H1 (cell line): ENCODE measurements at regions not wholly inside any gene's neighbourhood (a gene's known extent, or its start where the extent isn't known, plus 50 kb on each side); places are given as distances from the start of the nearest gene placed in this dataset.

Experiments
- CTCF ChIA-PET: fragments of 300-600 bp; sonication (Branson Sonifier 250); formaldehyde crosslinking; loops from one replicate; lab custom pipeline; 2021; ENCODE audit not compliant: partially characterized antibody; lab: Charles Lee
- POLR2A ChIA-PET: fragments of 300-600 bp; sonication (Branson Sonifier 250); formaldehyde crosslinking; loops from one replicate; lab custom pipeline; 2021; ENCODE audit warnings: inconsistent platforms; ENCODE audit not compliant: partially characterized antibody; lab: Charles Lee
- DNase-seq, 2 experiments: peaks; one replicate each; pipeline versions ENCODE4 v3.0.0 to v3.0.0-alpha.2; 2010 to 2022; ENCODE audit warnings: low spot score in 2 of 2, low read depth in 1 of 2, mixed read lengths in 1 of 2
- FAIRE-seq: peaks from 2 replicates; lab custom pipeline; 2011; peaks lifted over from hg19 to GRCh38; lab: Jason Lieb, UNC
- H2AFZ ChIP-seq: 2 replicates; pipeline ENCODE4 v1.8.1; 2012; ENCODE audit warnings: low read length, inconsistent platforms
- H2AK5ac ChIP-seq: 2 replicates; pipeline ENCODE4 v1.6.1; 2013; ENCODE audit warnings: low read depth, low read length
- H2BK120ac ChIP-seq: replicated peaks from 2 replicates; pipeline ENCODE3; 2013; ENCODE audit warnings: low read depth, low read length, inconsistent platforms
- H2BK12ac ChIP-seq: 2 replicates; pipeline ENCODE4 v1.6.1; 2013; ENCODE audit warnings: low read depth, low read length
- H2BK15ac ChIP-seq: 2 replicates; pipeline ENCODE4 v1.6.1; 2013; ENCODE audit warnings: low read length
- H2BK20ac ChIP-seq: 2 replicates; pipeline ENCODE4 v1.6.1; 2013; ENCODE audit warnings: low read length
- H2BK5ac ChIP-seq: 2 replicates; pipeline ENCODE4 v1.6.1; 2013; ENCODE audit warnings: low read depth, low read length
- H3K14ac ChIP-seq: 2 replicates; pipeline ENCODE4 v1.6.1; 2013; ENCODE audit warnings: inconsistent platforms; ENCODE audit not compliant: insufficient read length
- H3K18ac ChIP-seq: 2 replicates; pipeline ENCODE4 v1.6.1; 2013; ENCODE audit warnings: low read length; ENCODE audit errors: extremely low read depth
- H3K23ac ChIP-seq: 2 replicates; pipeline ENCODE4 v1.6.1; 2013; ENCODE audit warnings: inconsistent platforms; ENCODE audit not compliant: insufficient read length
- H3K23me2 ChIP-seq: 2 replicates; pipeline ENCODE4 v1.6.1; 2013; ENCODE audit warnings: low read depth, low read length
- H3K27ac ChIP-seq: 2 replicates; pipeline ENCODE4 v1.6.1; 2011; ENCODE audit warnings: low read depth, low read length, inconsistent platforms
- H3K27me3 ChIP-seq, 4 experiments: replicated peaks in 1 of 4; 1 replicate in 1 of 4; 2 replicates in 3 of 4; pipeline versions ENCODE4 v1.6.1 to v1.8.1; 2011 to 2013; ENCODE audit warnings: low read length in 3 of 4, mild to moderate bottlenecking in 3 of 4, inconsistent platforms in 2 of 4, mixed read lengths in 2 of 4, moderate library complexity in 1 of 4; ENCODE audit not compliant: control insufficient read depth in 3 of 4, insufficient read depth in 3 of 4; ENCODE audit errors: extremely low read depth in 1 of 4
- H3K36me3 ChIP-seq, 4 experiments: 2 replicates each; pipeline versions ENCODE4 v1.6.1 to v1.8.1; 2011 to 2013; ENCODE audit warnings: mild to moderate bottlenecking in 4 of 4, low read length in 3 of 4, moderate library complexity in 2 of 4, control low read depth in 1 of 4, inconsistent platforms in 1 of 4; ENCODE audit not compliant: insufficient read depth in 4 of 4, control insufficient read depth in 2 of 4
- H3K4ac ChIP-seq: replicated peaks from 2 replicates; pipeline ENCODE3; 2013; ENCODE audit warnings: low read length, low read depth, mixed read lengths, inconsistent platforms; ENCODE audit not compliant: insufficient read length
- H3K4me1 ChIP-seq, 4 experiments: replicated peaks in 1 of 4; 1 replicate in 1 of 4; 2 replicates in 3 of 4; pipeline versions ENCODE4 v1.6.1 to v1.8.1; 2011 to 2013; ENCODE audit warnings: low read length in 3 of 4, inconsistent platforms in 2 of 4, mixed read lengths in 1 of 4; ENCODE audit not compliant: insufficient read depth in 4 of 4, control insufficient read depth in 3 of 4
- H3K4me2 ChIP-seq, 2 experiments: 2 replicates each; pipeline versions ENCODE4 v1.6.1 to v1.8.1; 2011 to 2013; ENCODE audit warnings: low read depth in 2 of 2, low read length in 2 of 2, control low read depth in 1 of 2, inconsistent platforms in 1 of 2, mild to moderate bottlenecking in 1 of 2; ENCODE audit not compliant: insufficient read depth in 1 of 2
- H3K4me3 ChIP-seq, 4 experiments: fragments of 200-600, 300-600 bp in 1 of 4; sonication (generic), shearing (Covaris generic), sonication (Bioruptor Twin) in 1 of 4; 2 replicates each; pipeline versions ENCODE4 v1.5.1 to v1.8.1; 2011 to 2016; ENCODE audit warnings: low read length in 4 of 4, low read depth in 3 of 4, control low read depth in 2 of 4, inconsistent platforms in 2 of 4, mild to moderate bottlenecking in 2 of 4, mixed read lengths in 1 of 4, moderate library complexity in 1 of 4; ENCODE audit not compliant: insufficient read depth in 2 of 4; ENCODE audit errors: extremely low read depth in 1 of 4
- H3K56ac ChIP-seq: replicated peaks from 2 replicates; pipeline ENCODE3; 2013; ENCODE audit warnings: low read depth, mild to moderate bottlenecking, mixed read lengths, low read length, inconsistent platforms; ENCODE audit not compliant: insufficient read length
- H3K79me1 ChIP-seq: 2 replicates; pipeline ENCODE4 v1.6.1; 2013; ENCODE audit warnings: low read depth, low read length, control low read depth
- H3K79me2 ChIP-seq, 2 experiments: 2 replicates each; pipeline versions ENCODE4 v1.6.1 to v1.8.1; 2012 to 2013; ENCODE audit warnings: low read length in 2 of 2, mild to moderate bottlenecking in 2 of 2, inconsistent platforms in 1 of 2; ENCODE audit not compliant: insufficient read depth in 2 of 2, control insufficient read depth in 1 of 2
- H3K9ac ChIP-seq, 4 experiments: replicated peaks in 1 of 4; 1 replicate in 1 of 4; 2 replicates in 3 of 4; pipeline versions ENCODE4 v1.6.1 to v1.8.1; 2011 to 2013; ENCODE audit warnings: low read depth in 3 of 4, low read length in 3 of 4, control low read depth in 2 of 4, mild to moderate bottlenecking in 2 of 4, moderate library complexity in 2 of 4, inconsistent platforms in 1 of 4; ENCODE audit errors: extremely low read depth in 1 of 4
- H3K9me3 ChIP-seq, 2 experiments: 2 replicates each; pipeline versions ENCODE4 v1.6.1 to v1.8.1; 2012 to 2013; ENCODE audit warnings: mild to moderate bottlenecking in 2 of 2, moderate library complexity in 2 of 2, control low read depth in 1 of 2, inconsistent platforms in 1 of 2, low read depth in 1 of 2, low read length in 1 of 2, mixed read lengths in 1 of 2; ENCODE audit not compliant: insufficient read depth in 2 of 2
- H4K20me1 ChIP-seq, 2 experiments: replicated peaks in 1 of 2; 2 replicates each; pipeline versions ENCODE3 to v1.8.1; 2011 to 2013; ENCODE audit warnings: inconsistent platforms in 2 of 2, low read length in 2 of 2, mild to moderate bottlenecking in 1 of 2; ENCODE audit not compliant: insufficient read depth in 2 of 2, control insufficient read depth in 1 of 2
- H4K5ac ChIP-seq: 2 replicates; pipeline ENCODE4 v1.6.1; 2013; ENCODE audit warnings: low read length, low read depth, mixed read lengths, inconsistent platforms; ENCODE audit not compliant: insufficient read length
- H4K8ac ChIP-seq: 2 replicates; pipeline ENCODE4 v1.8.0; 2013; ENCODE audit warnings: mild to moderate bottlenecking, moderate library complexity, low read length, inconsistent platforms; ENCODE audit not compliant: insufficient read depth; ENCODE audit errors: extremely low read depth
- H4K91ac ChIP-seq: replicated peaks from 2 replicates; pipeline ENCODE3; 2013; ENCODE audit warnings: low read length, mixed read lengths, inconsistent platforms; ENCODE audit not compliant: insufficient read length
- ASH2L ChIP-seq: fragments of 200-600, 300-600 bp; sonication (generic); IDR thresholded peaks from one replicate; pipeline ENCODE4 v1.7.1; 2017; ENCODE audit warnings: low read length
- BRCA1 ChIP-seq: IDR thresholded peaks from 2 replicates; pipeline ENCODE4 v1.6.1; 2012; ENCODE audit warnings: low read depth, low read length, improper control_type of control experiment
- CBX5 ChIP-seq: fragments of 300-800, 300-1000 bp; sonication (generic); IDR thresholded peaks from 2 replicates; pipeline ENCODE4 v1.7.1; 2016; ENCODE audit warnings: antibody characterized with exemption, low read length, low read depth
- CTBP2 ChIP-seq: IDR thresholded peaks from 2 replicates; pipeline ENCODE4 v1.7.0; 2011; ENCODE audit warnings: borderline replicate concordance, mild to moderate bottlenecking, moderate library complexity, mixed read lengths, low read length; ENCODE audit not compliant: insufficient read depth, insufficient read length
- EZH2 ChIP-seq: fragments of 200-600 bp; sonication (generic); IDR thresholded peaks from 2 replicates; pipeline ENCODE4 v1.7.1; 2012; ENCODE audit warnings: low read depth, mild to moderate bottlenecking, moderate library complexity, low read length, inconsistent platforms; ENCODE audit not compliant: severe bottlenecking
- GTF2F1 ChIP-seq: IDR thresholded peaks from 2 replicates; pipeline ENCODE4 v1.6.1; 2012; ENCODE audit warnings: low read depth, low read length, improper control_type of control experiment, borderline replicate concordance
- HDAC2 ChIP-seq, 2 experiments: fragments of 300-600 bp in 1 of 2; sonication (generic) in 1 of 2; IDR thresholded peaks; 2 replicates each; pipeline ENCODE4 v1.6.1; 2011 to 2012; ENCODE audit warnings: low read depth in 2 of 2, low read length in 2 of 2, mild to moderate bottlenecking in 2 of 2, moderate library complexity in 2 of 2, borderline replicate concordance in 1 of 2, inconsistent platforms in 1 of 2
- MAX ChIP-seq: IDR thresholded peaks from 2 replicates; pipeline ENCODE4 v1.6.1; 2012; ENCODE audit warnings: inconsistent platforms
- RNF2 ChIP-seq: fragments of 200-900, 300-1000 bp; sonication (generic); IDR thresholded peaks from 2 replicates; pipeline ENCODE4 v1.7.1; 2016; ENCODE audit warnings: borderline replicate concordance, low read depth, mild to moderate bottlenecking, antibody characterized with exemption, low read length; ENCODE audit not compliant: poor library complexity, severe bottlenecking; ENCODE audit errors: missing control alignments
- SIX5 ChIP-seq: IDR thresholded peaks from 2 replicates; pipeline ENCODE4 v1.6.1; 2011; ENCODE audit warnings: mild to moderate bottlenecking, low read depth, low read length
- WGBS, 2 experiments: shearing (Covaris generic) in 1 of 2; methylation state at CpG; one replicate each; pipeline versions ENCODE4 v1.1.6 to v1.1.7; 2013 to 2015; ENCODE audit warnings: low lambda C conversion rate in 2 of 2, mixed read lengths in 2 of 2, inconsistent platforms in 1 of 2, low coverage in 1 of 2, missing lambda C conversion rate in 1 of 2; ENCODE audit not compliant: insufficient replicate concordance in 2 of 2, insufficient coverage in 1 of 2, insufficient read length in 1 of 2; ENCODE audit errors: extremely low coverage in 1 of 2, missing lambda C conversion rate in 1 of 2; 5-methylcytosine and 5-hydroxymethylcytosine counted together

DNA sequence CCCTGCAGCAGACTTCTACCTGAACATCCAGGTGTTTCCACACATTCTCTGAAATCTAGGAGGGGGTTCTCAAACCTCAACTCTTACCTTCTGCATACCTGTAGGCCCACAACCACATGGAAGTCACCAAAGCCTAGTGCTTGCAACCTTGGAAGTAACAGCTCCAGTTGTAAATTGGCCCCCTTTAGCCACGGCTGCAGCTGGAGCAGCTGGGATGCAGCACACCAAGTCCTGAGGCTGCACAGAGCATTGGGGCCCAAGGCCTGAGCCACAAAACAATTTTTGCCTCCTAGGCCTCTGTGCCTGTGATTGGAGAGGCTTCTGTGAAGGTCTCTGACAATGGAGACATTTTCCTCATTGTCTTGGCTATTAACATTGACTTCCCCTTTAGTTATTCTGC is 772.4 kb upstream of the INTU start:
- Histone ChIP-seq H4K5ac (no peak overlapping the region), H3K56ac (no peak overlapping the region), H2BK120ac (no peak overlapping the region), H3K27ac (no peak overlapping the region), H3K9me3 (no peaks in the 10 kb centered on the region), H2BK5ac (no peak overlapping the region), H3K9ac (no peak overlapping the region), H2BK15ac (no peak overlapping the region), H3K4me3 (no peak overlapping the region), H3K27me3 (no peaks in the 10 kb centered on the region), H4K20me1 (no peaks in the 10 kb centered on the region), H3K18ac (no peak overlapping the region), H3K4ac (no peak overlapping the region), H2BK20ac (no peak overlapping the region), H3K14ac (no peak overlapping the region), H2AK5ac (no peak overlapping the region), H2BK12ac (no peak overlapping the region), H3K79me2 (no peaks in the 10 kb centered on the region), H4K8ac (no peak overlapping the region), H3K23me2 (no peaks in the 10 kb centered on the region), H3K4me1 (no peaks in the 10 kb centered on the region), H2AFZ (no peak overlapping the region), H3K36me3 (no peaks in the 10 kb centered on the region), H4K91ac (no peak overlapping the region), H3K79me1 (no peaks in the 10 kb centered on the region), H3K4me2 (no peak overlapping the region), H3K23ac (no peak overlapping the region)
- ChIA-PET POLR2A (no interaction called here), CTCF (no interaction called here)
- WGBS, 2 experiments: 93% methylated on average over 1 of the region's 1 CpG; no CpG with 5 or more reads in 1 of the 2 experiments
- DNase-seq (no peak), FAIRE-seq (no peak)
- TF ChIP-seq EZH2 (no peak), RNF2 (no peak), HDAC2 (IDR thresholded peaks at IDR 0.05; ENCODE audit: borderline replicate concordance in 1 of 2, low read depth in 2 of 2, low read length in 2 of 2) (no peak), MAX (no peak), SIX5 (no peak), BRCA1 (no peak), CTBP2 (no peak), CBX5 (no peak), GTF2F1 (no peak), ASH2L (no peak)
